GM12801 (cell line): ENCODE measurements at regions not wholly inside any gene's neighbourhood (a gene's known extent, or its start where the extent isn't known, plus 50 kb on each side); places are given as distances from the start of the nearest gene placed in this dataset.

Source experiments
- CTCF ChIP-seq: IDR thresholded peaks from one replicate; pipeline ENCODE4 v1.5.1; 2011; ENCODE audit warnings: control low read depth; ENCODE audit not compliant: insufficient read length; ENCODE audit errors: extremely low read depth

- TF ChIP-seq CTCF = no peak
Observed at GRCh38 chr3:159157275-159157674, 355.4 kb downstream of the MFSD1 start.

GRCh38 chr3:159158213-159158612 is 356.4 kb downstream of the MFSD1 start:
- no peak for TF ChIP-seq CTCF

GRCh38 chr3:159158801-159159200 is 356.9 kb downstream of the MFSD1 start:
- no peak for TF ChIP-seq CTCF

GRCh38 chr3:159159546-159159945 is 357.7 kb downstream of the MFSD1 start:
- TF ChIP-seq CTCF = no peak

- no peak for TF ChIP-seq CTCF
Observed at GRCh38 chr3:159163656-159164055, 361.8 kb downstream of the MFSD1 start.

- no peak for TF ChIP-seq CTCF
Observed at GRCh38 chr3:159165961-159166360, 364.1 kb downstream of the MFSD1 start.

- no peak for TF ChIP-seq CTCF
Observed at GRCh38 chr3:159166899-159167586, 365.2 kb downstream of the MFSD1 start.
